OCI-LY7 (cell line): ENCODE measurements at regions not wholly inside any gene's neighbourhood (a gene's known extent, or its start where the extent isn't known, plus 50 kb on each side); places are given as distances from the start of the nearest gene placed in this dataset.

Source experiments
- BruUV-seq: library from RNA; stranded (reverse); fragments of 400-500 nt; replicated peaks from 2 replicates; lab custom pipeline; 2021; lab: Mats Ljungman, UMichigan
- CTCF ChIA-PET: fragments of 300-600 bp; sonication (Branson Sonifier 250); formaldehyde crosslinking; loops from one replicate; lab custom pipeline; 2022; ENCODE audit warnings: antibody characterized with exemption; ENCODE audit not compliant: unreplicated experiment; lab: Charles Lee
- POLR2A ChIA-PET: fragments of 300-600 bp; sonication (Branson Sonifier 250); formaldehyde crosslinking; loops from one replicate; lab custom pipeline; 2022; ENCODE audit warnings: antibody characterized with exemption; lab: Charles Lee
- DNase-seq: peaks from one replicate; pipeline ENCODE4 v3.0.0-alpha.2; 2015; ENCODE audit warnings: low spot score
- H2AFZ ChIP-seq: fragments of 200-600 bp; sonication (generic), shearing (Covaris generic); 2 replicates; pipeline ENCODE4 v1.6.1; 2014; ENCODE audit warnings: mild to moderate bottlenecking, antibody characterized with exemption, low read length, moderate library complexity
- H3K27ac ChIP-seq: fragments of 200-600 bp; sonication (generic); 2 replicates; pipeline ENCODE4 v1.5.1; 2014; ENCODE audit warnings: mixed run types, low read depth, mild to moderate bottlenecking, moderate library complexity, low read length, inconsistent platforms; ENCODE audit not compliant: poor library complexity, severe bottlenecking
- H3K36me3 ChIP-seq: fragments of 200-600 bp; sonication (generic); 2 replicates; pipeline ENCODE4 v1.6.1; 2014; ENCODE audit warnings: mild to moderate bottlenecking, antibody characterized with exemption, low read length, moderate library complexity, mixed read lengths; ENCODE audit not compliant: insufficient read depth
- H3K4me1 ChIP-seq: fragments of 200-600 bp; sonication (generic); 2 replicates; pipeline ENCODE4 v1.5.1; 2014; ENCODE audit warnings: mild to moderate bottlenecking, low read length; ENCODE audit not compliant: insufficient read depth, poor library complexity, severe bottlenecking
- H3K4me2 ChIP-seq: fragments of 200-600 bp; sonication (generic); 2 replicates; pipeline ENCODE4 v1.6.1; 2014; ENCODE audit warnings: mild to moderate bottlenecking, low read length
- H3K4me3 ChIP-seq: fragments of 200-600 bp; sonication (generic); 2 replicates; pipeline ENCODE4 v1.5.1; 2014; ENCODE audit warnings: mild to moderate bottlenecking, low read depth, low read length; ENCODE audit not compliant: poor library complexity, severe bottlenecking
- H3K79me2 ChIP-seq: fragments of 200-600 bp; sonication (generic); 2 replicates; pipeline ENCODE4 v1.6.1; 2016; ENCODE audit warnings: low read depth, mild to moderate bottlenecking, low read length, moderate library complexity, mixed read lengths; ENCODE audit not compliant: insufficient read depth
- H3K9me2 ChIP-seq: fragments of 200-600 bp; sonication (generic); 2 replicates; pipeline ENCODE4 v1.6.1; 2016; ENCODE audit warnings: mild to moderate bottlenecking, low read length, mixed read lengths; ENCODE audit not compliant: insufficient read depth
- H3K9me3 ChIP-seq: fragments of 200-600 bp; sonication (generic); 2 replicates; pipeline ENCODE4 v1.6.1; 2014; ENCODE audit warnings: mild to moderate bottlenecking, mixed run types, low read length, mixed read lengths
- H4K20me1 ChIP-seq: fragments of 200-600 bp; sonication (generic); 2 replicates; pipeline ENCODE4 v1.6.1; 2014; ENCODE audit warnings: mild to moderate bottlenecking, antibody characterized with exemption, low read length, moderate library complexity, mixed read lengths; ENCODE audit not compliant: insufficient read depth
- EZH2phosphoT487 ChIP-seq: fragments of 200-600 bp; sonication (generic); IDR thresholded peaks from 2 replicates; pipeline ENCODE4 v1.6.1; 2018; ENCODE audit warnings: low read depth, borderline replicate concordance, mild to moderate bottlenecking, mixed run types, antibody characterized with exemption, low read length, moderate library complexity, mixed read lengths
- intact Hi-C: fragments of 100-400 bp; cut with micrococcal nuclease; formaldehyde crosslinking; loops from one replicate; pipeline ENCODE4 v1.10.0; 2022; ENCODE audit not compliant: unreplicated experiment
- TF ChIP-seq, protein P1 (sequence below): fragments of 200-600 bp; sonication (generic); conservative IDR thresholded peaks from 2 replicates; pipeline ENCODE4 v1.5.1; 2014; ENCODE audit warnings: mild to moderate bottlenecking, antibody characterized with exemption, low read length, moderate library complexity, mixed read lengths

DNA sequence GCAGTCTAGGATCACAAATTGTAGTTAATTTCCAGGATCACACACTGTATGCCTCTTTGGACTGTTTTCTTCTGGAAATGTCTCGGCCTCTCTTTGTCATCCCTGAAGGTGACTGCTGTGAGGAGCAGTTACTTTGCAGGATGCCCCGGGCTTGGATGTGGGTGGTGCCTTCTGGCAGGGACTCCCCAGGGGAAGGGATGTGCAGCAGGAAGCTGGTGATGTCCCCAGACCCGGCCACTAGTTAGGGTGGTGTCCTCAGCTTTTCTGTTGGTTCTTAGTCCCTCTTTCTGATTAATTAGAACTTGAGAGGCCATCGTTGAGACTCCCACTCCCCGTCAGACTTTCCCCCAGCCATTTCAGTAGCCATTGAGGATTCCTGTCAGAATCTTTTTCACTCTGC, 286.6 kb upstream of the HDAC4 start:
- H3K4me2 ChIP-seq: no peak overlapping the region
- no peak for TF ChIP-seq EZH2phosphoT487
- TF ChIP-seq, protein P1, sequence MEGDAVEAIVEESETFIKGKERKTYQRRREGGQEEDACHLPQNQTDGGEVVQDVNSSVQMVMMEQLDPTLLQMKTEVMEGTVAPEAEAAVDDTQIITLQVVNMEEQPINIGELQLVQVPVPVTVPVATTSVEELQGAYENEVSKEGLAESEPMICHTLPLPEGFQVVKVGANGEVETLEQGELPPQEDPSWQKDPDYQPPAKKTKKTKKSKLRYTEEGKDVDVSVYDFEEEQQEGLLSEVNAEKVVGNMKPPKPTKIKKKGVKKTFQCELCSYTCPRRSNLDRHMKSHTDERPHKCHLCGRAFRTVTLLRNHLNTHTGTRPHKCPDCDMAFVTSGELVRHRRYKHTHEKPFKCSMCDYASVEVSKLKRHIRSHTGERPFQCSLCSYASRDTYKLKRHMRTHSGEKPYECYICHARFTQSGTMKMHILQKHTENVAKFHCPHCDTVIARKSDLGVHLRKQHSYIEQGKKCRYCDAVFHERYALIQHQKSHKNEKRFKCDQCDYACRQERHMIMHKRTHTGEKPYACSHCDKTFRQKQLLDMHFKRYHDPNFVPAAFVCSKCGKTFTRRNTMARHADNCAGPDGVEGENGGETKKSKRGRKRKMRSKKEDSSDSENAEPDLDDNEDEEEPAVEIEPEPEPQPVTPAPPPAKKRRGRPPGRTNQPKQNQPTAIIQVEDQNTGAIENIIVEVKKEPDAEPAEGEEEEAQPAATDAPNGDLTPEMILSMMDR: no peak
- BruUV-seq: no TSS peak
- H4K20me1 ChIP-seq: no peaks in the 10 kb centered on the region
- intact Hi-C loops: no loop called here
- no peaks in the 10 kb centered on the region for H3K36me3 ChIP-seq
- H3K4me3 ChIP-seq: no peak overlapping the region
- H3K9me3 ChIP-seq: no peaks in the 10 kb centered on the region
- no peaks in the 10 kb centered on the region for H3K79me2 ChIP-seq
- no peaks in the 10 kb centered on the region for H3K9me2 ChIP-seq
- CTCF ChIA-PET: no interaction called here
- H3K4me1 ChIP-seq: no peaks in the 10 kb centered on the region
- no peak overlapping the region for H3K27ac ChIP-seq
- POLR2A ChIA-PET: no interaction called here
- no peak overlapping the region for H2AFZ ChIP-seq
- DNase-seq: no peak

DNA sequence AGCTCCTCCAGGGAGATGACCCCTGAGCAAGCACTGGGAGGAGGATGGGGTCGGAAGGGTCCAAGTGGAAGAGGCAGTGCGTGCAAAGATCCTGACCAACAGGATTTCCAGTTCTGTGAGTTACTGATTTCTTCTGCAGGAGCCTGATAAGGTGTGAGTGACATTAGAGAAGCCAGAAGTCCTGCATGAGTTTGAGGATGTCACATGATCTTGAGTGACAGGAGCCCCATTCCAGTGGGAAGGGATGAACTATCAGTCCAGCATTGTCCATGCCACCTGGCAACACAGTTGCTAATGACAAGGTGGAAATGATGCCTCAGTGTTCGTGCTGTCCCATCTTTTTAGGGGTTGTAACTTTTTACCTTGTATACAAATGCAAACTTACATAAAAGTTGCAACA, 285.1 kb upstream of the HDAC4 start:
- H2AFZ ChIP-seq: no peak overlapping the region
- H3K4me3 ChIP-seq: no peak overlapping the region
- no peaks in the 10 kb centered on the region for H4K20me1 ChIP-seq
- no peak for TF ChIP-seq EZH2phosphoT487
- TF ChIP-seq, protein P1: no peak
- intact Hi-C loops: no loop called here
- H3K79me2 ChIP-seq: no peaks in the 10 kb centered on the region
- H3K36me3 ChIP-seq: no peaks in the 10 kb centered on the region
- DNase-seq: no peak
- CTCF ChIA-PET: no interaction called here
- H3K4me2 ChIP-seq: no peak overlapping the region
- POLR2A ChIA-PET: no interaction called here
- H3K9me3 ChIP-seq: no peaks in the 10 kb centered on the region
- H3K27ac ChIP-seq: no peak overlapping the region
- BruUV-seq: no TSS peak
- no peaks in the 10 kb centered on the region for H3K9me2 ChIP-seq
- H3K4me1 ChIP-seq: no peaks in the 10 kb centered on the region

DNA sequence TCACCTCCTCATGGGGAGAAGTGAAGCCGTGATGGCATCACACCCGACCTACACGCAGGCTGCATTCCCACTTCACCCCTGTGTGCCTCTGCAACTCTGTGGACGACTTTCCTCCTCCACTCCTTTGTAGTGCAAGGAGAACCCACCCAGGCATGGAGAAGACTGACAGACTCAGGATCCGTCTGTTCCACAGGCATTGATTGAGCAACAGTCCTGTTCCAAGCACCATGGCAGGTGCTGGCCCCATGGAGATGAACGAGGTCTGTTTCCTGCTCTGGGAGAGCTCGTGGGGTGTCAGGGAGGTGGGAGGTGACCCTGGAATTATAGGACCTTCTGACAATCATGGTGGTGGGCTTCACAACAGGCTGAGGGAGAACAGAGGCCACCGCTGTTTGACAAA, 284.7 kb upstream of the HDAC4 start:
- H2AFZ ChIP-seq: no peak overlapping the region
- no peaks in the 10 kb centered on the region for H3K36me3 ChIP-seq
- POLR2A ChIA-PET: no interaction called here
- H3K4me1 ChIP-seq: no peaks in the 10 kb centered on the region
- no peaks in the 10 kb centered on the region for H3K9me3 ChIP-seq
- BruUV-seq: no TSS peak
- no peak for TF ChIP-seq EZH2phosphoT487
- TF ChIP-seq, protein P1: no peak
- H4K20me1 ChIP-seq: no peaks in the 10 kb centered on the region
- intact Hi-C loops: no loop called here
- H3K79me2 ChIP-seq: no peaks in the 10 kb centered on the region
- CTCF ChIA-PET: no interaction called here
- no peak for DNase-seq
- no peak overlapping the region for H3K4me3 ChIP-seq
- H3K9me2 ChIP-seq: no peaks in the 10 kb centered on the region
- no peak overlapping the region for H3K27ac ChIP-seq
- H3K4me2 ChIP-seq: no peak overlapping the region
